ENCODE measurements at regions not wholly inside any gene's neighbourhood (a gene's known extent, or its start where the extent isn't known, plus 50 kb on each side); places are given as distances from the start of the nearest gene placed in this dataset.

GRCh38 chr5:79868163-79868670 is 122.8 kb downstream of the MTX3 start:
- DNase-seq, result no peak

GRCh38 chr5:79865579-79865978 is 125.5 kb downstream of the MTX3 start:
- no peak for DNase-seq

- DNase-seq, result no peak
These were observed 126.7 kb downstream of the MTX3 start for GRCh38 chr5:79864364-79864763.

DNA sequence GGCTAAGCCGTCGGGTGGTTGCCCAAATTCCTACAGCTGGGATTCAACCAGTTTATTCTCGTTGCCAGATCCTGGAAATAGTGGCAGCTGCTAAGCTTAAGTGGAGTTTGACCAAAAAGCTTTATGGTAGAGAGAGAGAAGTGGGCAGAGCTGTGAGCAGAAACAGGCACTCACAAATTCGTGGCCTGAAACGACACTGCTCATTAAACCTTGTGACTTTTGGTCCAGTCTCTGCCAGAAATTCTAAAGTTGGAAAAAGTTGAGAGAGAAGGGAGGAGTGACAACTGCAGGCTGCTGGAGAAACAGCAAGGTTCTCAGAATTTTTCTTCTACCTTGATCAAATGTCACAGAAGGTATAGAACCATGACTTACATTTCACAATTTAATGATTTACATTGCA is 131.5 kb downstream of the MTX3 start:
- DNase-seq, result no peak

DNA sequence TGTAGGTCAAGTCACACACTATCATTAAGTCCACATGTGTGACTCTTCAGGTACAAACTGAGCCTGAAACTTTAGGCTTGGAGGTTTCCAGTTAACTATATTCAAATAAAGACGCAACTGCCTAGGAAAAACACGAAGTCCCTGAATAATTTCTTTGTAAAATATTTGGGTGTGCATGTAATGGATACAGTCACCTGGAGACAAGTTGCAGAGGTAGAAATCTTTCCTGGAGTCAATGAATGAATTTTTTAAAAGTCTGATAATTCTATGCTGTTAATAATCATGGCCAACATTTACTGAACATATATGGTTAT is 132.7 kb downstream of the MTX3 start:
- no peak for DNase-seq

DNA sequence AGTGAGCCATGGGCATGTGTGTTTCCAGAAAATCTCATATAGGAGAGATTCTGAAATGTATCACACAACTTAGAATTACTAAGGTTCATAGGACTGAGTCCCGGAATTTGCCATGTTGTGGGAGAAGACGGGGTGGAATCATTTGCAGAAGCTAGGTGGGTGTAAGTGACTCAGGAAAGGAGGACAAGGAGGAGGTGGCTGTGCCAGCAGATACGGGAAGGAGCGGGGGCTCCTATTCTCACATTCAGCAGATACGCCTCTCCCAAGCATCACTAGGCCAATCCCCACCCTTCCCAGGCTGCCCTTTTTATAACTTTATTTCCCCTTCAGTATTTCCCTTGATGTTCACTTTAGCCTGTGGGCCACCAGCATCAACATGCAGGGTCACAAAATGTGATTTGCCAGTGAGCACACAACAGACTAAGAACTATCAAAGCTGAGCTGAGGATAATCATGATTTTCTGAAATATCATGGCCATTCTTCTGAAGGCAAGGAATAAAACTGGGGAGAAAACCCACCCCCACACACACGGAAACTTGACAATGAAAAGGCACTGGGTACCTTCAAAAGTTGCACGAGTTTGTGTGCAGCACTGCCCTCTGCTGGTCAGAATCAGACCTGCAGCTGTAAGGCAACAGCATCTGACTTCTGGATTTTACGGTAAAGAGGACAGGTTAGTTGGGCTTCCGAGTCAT is 133.2 kb downstream of the MTX3 start:
- DNase-seq, result peak; percentile 64

DNA sequence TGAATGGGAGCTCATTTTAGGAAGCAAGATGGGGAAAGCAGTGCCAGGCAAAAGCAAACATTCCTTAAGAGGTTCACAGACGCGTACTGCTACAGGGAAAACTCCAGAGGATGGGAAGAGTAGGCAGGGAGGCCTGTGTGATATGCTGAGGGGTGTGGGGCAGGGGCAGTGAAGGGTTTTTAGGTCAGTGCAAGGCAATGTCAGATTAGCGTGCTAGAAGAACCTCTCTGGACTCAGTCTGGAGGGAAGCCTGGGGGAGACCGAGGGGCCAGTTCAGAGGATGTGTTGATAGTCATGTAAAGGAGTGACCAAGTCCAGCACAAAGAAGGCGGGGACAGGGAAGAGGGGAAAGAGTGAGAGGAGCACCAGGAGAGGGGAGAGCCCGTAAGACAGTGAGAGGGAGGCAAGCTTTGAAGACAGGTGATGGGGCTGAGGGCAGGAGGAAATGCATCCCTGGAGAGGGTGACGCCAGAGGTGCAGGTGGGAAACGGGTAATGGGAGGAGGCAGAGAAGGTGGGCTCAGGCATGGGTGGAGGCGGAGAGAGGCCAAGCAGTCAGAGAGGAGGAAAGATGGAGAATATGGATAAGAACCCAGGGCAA is 134.5 kb downstream of the MTX3 start:
- no peak for DNase-seq

DNA sequence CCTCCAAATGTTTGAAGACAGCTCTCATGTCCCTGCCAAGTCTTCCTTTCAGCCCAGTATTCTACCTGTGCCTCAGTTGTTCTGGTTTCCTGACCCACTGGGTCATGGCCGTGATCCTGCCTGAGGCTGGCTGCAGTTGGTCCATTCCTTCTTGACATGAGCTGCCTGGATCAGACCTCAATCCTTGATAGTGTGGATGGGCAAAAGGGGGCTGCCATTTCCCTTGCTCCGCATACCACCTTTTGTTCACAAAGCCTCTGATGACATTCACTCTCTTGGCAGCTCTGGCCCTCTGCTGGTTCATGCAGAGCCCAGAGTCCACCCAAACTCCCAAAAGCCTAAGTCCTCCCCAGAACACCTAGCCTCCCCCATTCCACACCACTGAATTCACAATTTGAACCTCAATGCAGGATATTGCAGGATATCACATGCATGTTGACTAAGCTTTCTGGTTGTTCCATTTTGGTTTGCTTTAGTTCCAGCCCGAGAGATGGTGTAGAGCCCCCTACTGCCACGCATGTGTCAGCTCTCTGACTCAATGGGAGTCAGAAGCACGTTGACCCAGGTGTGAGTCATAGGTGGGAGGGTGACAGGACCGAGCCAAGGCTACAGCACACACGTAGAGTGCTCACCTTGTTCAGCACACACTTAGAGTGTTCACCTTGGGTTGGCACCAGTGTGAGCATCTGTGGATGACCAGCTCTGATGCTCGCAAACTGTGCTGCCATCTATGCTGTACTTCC is 137.2 kb downstream of the MTX3 start:
- DNase-seq, result no peak

DNA sequence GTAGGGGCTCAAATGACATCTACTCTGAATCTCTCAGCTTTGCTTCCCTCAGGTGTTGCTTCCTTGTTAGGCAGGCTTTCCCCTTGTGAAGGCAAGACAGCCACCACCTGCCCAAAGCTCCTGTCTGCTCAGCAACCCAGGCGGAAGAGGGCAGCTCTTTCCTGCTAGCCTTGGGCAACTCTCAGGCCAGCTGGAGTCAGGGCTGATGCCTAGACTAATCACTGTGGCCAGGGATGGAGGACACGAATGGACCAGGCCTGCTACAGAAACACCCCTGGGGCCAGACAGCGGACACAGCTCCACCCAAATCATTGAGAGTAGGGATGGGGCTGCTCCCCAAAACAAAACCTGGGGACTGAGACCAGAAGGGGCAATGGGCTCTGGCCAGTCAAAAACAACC is 138.0 kb downstream of the MTX3 start:
- DNase-seq, result no peak

DNA sequence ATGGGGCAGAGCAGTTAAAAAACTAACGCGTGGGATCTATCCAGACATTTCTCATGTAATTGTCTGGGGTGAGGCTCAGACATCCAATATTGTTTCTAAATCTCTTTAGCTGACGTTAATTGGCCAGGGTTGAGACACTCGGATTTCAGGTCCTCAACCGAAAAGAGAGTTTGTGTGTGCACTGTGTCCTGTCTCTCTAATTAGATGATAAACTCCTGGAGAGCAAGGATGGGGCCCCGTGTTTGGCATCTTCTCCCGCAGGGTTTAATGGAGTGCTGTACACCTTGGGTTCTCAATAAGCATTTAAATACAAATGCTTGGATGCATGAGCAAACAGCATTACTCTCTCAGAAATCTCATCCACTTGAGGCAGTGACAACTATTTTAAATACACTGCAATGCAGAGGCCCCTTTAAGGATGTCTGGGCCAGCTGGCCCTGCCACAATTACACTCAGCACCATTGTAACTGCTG is 139.6 kb downstream of the MTX3 start:
- DNase-seq, result no peak

- DNase-seq, result no peak
These were observed 140.1 kb downstream of the MTX3 start for GRCh38 chr5:79850941-79851340.

DNA sequence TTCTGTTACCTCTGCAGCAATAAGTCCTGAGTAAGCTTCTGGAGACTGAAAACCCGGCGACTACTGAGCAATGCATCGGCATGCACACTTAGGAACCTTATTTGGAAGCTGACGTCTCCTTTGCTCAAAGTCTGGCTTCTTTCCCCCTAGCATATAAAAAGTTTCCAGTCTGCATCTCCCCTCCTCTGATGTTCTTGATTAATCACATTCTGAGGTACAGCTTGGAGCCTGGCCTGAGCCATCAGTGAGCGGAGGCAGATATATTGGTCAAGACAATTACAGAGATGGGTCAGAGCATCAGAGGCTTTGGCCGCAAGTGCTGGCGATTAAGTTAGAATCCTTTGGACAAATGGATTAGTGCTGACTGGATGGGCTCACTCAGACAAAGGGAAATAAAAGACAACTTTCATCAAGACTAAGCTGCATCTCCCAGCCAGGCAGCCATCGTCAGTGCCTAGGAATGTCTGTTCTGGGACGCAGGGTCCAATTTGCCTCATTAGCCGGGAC is 140.7 kb downstream of the MTX3 start:
- DNase-seq, result no peak

DNA sequence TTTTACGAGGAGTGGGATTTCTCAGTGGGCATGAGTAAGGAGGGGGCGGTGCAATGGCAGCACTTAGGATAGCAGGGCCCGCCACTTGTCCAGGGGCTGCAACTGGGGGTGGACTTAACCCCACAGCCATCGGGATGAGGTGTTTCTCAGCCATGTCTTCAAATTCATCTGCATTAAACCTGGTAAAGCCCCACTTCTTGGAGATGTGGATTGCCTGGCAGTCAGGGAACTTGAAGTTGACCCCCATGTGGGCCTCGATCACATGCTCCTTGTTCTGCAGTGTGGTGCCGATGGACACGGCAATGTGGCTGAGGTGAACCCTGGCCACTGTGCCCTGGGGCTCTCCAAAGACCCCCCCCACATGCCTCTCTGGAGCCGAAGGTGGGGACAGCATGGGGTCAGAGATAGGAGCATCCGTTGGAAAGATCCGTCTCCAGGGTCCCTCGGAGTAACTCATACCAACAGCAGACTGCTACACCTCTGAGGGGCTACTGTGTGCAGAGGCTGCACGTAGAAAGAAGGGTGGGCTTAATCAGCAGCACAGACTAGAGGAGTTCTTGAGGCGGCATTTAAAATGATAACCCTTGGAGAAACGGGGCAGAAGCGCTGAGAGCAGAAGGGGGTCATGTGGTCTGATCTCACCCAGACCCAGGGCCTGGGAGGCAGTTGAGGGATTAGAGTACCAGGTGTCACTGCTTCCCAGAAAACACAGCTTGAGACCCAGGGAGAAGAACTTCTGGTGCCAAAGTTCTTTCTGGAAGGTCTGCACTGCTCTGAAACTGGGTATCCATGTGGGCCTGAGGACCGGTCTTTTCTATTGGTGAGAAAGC is 141.4 kb downstream of the MTX3 start:
- DNase-seq, result no peak

Data from activated CD4-positive, alpha-beta T cell treated with anti-CD3 and anti-CD28 coated beads for 1 hour (primary cell).